HG03196 (cell line): ENCODE measurements at regions not wholly inside any gene's neighbourhood (a gene's known extent, or its start where the extent isn't known, plus 50 kb on each side); places are given as distances from the start of the nearest gene placed in this dataset.
"Not testable (repeated sequence)": the region's sequence is repeated elsewhere in the genome, so short reads cannot be mapped to it uniquely, and the experiment has no call there.

Experiments
- ATAC-seq: cut with Tn5 transposase; IDR thresholded peaks from one replicate; pipeline ENCODE4 v1.9.1; 2021; ENCODE audit not compliant: unreplicated experiment

DNA sequence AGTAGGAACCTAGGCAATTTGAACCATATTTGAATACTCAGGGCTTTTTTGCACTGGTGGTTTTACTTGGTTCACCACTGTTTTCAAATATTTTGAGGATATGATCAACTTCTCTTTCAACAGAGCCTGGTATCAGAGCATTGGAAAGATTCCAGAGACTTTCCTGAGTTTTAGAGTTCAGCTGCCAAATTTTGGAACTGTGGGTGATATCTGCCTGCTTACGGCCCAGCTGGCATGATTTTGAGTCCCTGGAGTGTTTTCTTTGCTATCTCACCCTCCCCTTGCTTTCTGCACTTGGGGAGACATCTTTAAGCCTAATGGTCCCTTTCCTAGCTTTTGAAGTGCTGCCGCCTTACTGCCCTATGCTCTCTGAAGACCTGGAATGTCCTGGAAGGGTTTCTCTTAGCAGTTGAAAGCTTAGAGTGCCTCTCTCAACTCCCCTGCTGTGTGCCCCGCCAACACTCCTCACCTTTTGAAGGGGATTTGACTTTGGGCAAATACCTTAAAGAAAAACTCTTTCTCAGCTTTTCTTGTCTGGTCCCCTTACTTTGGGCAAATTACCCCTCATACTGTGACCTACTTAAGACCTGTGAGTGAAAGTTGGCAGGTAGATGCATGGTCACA, 539.1 kb downstream of the MFSD1 start:
- no peak for ATAC-seq

DNA sequence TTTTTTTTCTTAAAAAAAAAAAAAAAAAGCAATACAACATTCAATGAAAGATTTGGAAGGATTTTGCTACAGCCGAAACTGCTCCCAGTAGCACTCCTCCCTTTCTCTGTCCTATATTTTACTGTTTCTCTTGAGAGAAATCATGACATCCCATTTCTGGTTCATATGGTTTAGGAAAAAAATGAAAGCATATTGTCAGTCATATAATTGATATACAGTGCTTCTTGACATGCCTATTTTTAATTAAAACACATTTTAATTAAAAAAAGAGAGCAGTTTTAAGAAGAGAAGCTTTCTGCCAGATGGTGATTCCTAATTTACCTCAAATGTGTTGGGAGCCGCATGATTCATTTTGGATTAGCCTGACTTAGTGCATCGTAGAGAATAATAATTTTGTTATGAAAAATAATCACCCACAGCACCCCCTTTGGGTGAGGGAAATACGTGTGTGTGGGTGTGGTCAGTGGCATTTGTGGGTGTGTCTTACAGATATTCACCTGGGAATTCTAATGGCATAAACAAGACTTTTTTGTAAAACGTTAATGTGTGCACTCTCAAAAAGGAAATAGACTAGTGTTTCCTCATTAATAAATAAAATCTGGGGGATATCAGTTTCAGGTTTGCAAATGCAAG, 544.5 kb downstream of the MFSD1 start:
- ATAC-seq, result no peak

DNA sequence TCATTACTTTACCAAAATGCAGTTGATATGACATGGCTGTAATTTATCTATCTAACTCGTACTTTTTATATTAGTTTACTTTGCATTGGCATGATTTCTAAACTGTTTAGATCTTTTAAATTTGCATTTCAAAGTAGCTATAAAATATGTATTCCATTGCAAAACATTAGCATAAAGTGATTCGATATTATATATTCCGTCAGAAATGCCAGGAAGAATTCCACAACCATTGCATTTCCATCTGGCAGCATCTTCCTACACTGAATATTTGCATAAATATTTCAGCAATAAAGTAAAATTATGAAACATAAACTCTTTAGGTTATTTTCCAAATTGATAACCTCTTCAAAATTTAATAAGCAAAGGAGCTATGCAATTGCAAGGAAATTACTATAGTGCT, 546.6 kb downstream of the MFSD1 start:
- ATAC-seq, result no peak

DNA sequence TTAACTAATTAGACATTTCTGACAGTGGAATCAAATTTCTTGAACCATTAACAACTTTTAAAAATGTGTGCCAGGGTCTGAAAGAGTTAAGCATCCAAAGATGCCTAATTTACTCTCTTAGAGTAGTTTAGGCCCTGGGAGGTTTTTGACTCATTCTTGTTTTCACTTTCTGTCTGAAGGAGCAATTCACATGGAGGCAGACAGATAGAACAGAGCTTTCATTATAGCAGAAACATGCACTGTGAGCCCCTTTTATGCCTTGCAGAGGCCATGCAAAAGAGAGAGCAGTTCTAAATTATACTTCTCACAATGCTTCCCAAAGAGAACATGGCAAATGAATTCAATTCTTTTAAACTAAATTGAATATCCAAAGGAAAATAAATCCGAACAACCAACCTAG, 554.8 kb downstream of the MFSD1 start:
- ATAC-seq, result no peak

DNA sequence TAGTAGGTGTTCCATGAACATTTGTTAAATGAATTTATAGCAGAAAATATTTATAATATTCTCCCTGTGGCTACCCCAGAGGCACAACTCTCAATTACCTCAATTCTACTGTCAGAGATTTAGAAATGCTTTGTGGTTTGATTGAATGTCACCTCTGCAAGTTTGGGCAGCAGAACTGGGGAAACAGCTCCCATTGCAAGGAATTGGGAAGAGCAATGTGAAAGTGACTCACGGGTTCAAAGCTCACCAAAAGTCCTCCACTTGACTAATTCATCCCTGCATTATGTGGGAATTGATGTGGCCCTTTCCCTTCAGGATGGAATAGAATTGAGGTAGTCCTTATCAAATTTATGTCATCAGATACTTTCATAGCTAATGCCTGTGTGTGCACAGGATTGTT, 562.7 kb downstream of the MFSD1 start:
- no peak for ATAC-seq

DNA sequence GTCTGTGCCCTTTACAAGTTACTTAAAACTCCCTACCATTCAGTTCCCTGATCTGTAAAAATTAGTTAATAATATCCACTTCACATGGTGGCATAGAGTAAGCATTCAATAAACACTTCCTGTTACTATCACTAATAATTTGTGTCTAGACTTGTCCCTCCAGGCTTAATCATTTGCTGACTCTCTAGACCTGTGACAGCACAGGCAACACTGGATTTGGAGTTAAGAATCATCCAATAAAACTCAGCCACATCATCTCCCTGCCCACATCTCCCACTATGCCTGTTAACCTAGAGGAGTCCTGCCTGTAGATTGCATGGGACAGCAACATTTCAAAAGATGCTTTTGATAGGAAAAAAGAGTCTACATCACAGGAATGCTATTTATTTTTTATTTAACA, 564.6 kb downstream of the MFSD1 start:
- ATAC-seq, result no peak

DNA sequence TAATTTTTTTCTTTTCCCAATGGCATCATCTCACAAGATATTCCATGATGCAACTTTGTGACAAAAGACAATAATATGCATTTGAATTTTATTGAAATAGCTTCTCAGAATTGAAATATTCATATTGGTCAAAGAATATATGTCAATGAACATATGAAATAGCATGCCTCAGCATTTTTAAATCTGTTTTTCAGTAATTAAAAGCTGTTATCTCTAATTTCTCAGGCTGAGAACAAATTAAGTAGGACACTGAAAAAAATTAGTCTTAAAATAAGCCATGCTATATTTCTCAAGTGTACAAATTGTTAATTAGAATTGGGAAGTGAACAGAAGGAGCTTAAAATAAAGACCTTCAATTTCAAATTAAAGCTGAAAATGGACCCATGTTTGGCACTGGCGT, 570.1 kb downstream of the MFSD1 start:
- no peak for ATAC-seq

DNA sequence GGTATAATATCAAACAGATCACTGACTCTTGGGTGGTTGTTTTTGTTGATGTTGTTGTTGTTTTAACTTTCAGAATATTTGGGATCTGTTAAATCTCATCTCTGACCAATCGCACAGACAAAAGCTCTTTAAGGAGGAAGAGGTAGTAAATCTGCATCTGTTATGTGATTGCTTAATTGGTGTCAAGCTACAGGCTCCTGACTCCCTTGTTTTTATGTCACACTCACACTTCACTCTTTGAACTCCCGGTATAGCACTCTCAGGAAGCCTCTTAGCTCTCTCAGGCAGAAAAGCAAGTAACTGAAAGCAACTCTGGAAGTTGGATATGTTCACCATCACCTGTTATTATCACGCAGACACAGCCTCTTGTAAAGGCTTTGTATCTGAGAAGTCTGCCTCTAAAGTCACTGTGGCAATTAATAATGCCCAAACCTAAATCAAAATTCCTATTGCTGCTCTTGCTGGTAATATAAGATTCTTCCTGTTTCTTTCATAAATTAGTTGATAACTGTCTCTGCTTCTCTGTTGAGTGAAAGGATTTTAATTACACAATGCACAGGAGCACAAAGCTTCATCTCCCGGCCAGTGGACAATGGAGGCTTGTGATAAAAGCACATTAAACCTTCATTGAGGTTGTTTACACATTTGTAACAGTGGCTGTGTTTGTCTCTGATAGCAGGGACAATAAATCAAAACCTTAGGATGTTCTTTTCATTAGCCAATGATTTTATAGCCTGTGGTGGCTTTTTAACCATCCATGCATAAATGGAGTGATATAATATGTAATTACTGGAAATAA, 576.7 kb downstream of the MFSD1 start:
- no peak for ATAC-seq

DNA sequence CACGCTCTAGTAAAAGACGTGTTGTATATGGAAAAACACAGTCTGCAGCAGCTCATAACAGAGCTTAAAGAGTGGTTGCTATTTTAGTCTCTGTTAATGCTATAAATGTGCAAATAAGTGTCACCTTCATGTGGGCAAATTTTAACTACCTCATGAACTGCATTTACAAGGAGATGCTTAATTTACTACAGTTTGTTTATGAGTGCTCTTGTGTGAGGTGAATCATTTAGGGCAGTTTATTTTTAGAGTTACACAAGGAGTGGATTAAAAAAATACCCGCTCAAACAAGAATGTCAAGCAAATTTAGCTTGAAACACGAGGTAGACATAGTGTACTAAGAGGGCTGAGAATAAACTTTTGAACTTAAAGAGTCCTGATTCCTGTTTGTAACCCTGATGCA, 579.0 kb downstream of the MFSD1 start:
- ATAC-seq, result no peak

DNA sequence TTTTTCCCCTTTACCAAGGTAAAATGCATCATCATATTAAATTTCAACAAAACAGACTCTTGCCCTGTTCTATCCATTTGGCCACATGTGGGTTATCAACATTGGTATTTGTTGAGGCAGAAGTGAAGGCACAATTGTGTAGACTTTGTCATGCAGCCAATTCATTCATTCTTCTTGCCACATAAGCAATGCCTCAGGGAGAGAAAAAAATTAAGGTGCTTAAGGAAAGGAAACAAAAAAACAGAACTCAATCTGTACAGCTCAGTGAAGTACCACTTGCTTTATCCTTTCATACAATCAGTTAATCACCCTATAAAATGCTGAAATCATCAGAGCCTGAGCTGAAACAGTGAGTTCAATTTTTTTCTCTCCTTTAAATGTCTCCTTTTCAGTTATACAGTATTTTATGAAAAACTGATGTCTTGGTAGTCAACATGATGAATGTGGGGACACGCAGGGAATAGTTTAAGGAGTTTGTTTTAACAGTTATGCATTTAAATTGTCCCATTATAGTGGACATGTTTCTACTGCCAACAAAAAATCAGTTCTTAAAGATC, 588.9 kb downstream of the MFSD1 start:
- ATAC-seq, result no peak

DNA sequence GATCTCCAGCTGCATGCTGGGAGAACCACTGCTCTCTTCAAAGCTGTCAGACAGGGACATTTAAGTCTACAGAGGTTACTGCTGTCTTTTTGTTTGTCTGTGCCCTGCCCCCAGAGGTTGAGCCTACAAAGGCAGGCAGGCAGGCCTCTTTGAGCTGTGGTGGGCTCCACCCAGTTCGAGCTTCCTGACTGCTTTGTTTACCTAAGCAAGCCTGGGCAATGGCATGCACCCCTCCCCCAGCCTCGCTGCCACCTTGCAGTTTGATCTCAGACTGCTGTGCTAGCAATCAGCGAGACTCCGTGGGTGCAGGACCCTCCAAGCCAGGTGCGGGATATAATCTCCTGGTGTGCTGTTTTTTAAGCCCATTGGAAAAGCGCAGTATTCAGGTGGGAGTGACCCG, 591.0 kb upstream of the IL12A start:
- not testable (repeated sequence) for ATAC-seq

DNA sequence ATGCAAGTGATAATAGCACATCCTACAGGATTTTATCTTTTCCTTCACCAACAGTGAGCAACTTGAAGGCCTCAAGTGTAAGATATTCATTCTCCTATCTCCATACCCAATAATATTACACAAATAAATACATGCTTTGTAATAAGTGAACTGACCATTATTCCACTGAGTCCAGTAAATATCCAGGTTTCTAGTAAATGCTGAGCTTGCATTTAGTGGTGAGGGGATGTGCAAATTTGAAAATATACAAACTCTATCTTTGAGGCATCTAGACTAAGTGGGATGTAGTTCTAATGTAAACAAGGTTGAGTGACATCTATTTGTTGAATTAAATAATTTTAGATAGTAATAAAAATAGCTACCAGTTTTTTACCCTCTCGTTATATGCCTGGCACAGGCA, 587.6 kb upstream of the IL12A start:
- ATAC-seq, result no peak

DNA sequence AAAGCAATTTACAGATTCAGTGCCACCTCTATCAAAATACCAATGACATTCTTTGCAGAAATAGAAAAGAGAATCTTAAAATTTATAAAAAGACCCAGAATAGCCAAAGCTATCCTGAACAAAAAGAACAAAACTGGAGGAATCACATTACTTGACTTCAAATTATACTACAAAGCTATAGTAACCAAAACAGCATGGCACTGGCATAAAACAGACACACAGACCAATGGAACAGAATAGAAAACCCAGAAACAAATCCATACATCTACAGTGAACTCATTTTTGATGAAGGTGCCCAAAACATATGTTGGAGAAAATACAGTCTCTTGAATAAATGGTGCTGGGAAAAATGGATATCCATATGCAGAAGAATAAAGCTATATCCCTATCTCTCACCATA, 578.9 kb upstream of the IL12A start:
- not testable (repeated sequence) for ATAC-seq

DNA sequence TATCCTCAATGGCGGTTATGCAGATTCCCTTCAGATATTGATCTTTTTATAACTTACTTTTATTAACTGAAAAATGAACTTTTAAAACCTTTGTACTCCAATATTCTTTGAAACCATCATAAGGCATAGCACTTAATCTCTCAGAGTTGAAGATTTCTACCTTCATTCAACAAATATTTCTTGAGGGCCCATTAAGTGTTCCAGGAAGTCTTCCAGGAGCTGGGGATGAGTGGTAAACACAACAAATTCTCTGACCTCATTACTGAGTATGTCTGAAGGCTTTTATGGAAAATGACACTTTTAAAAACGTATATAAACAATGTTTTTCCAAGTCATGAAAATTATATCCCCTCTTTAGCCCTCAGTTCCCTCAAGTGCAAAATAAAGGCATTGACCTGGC, 575.3 kb upstream of the IL12A start:
- no peak for ATAC-seq

DNA sequence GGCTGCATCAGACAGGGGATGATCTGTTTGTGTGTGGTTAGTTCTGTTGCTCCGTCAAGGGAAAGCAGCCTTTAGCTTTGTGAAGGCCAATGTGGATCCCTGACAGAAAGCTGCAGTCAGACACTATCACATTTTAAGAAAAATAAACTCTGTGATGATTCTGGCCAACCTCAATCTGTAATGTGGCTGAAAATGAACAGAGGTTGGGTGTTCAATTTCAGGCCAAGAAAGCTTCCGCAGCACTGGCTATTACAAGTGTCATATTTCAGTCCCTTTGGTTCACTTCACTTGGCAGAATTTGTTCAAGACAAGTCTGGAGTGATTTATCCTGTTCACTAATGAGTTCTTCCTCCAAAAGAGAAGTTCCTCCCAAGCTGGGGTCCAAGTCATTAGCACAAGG, 571.8 kb upstream of the IL12A start:
- no peak for ATAC-seq

DNA sequence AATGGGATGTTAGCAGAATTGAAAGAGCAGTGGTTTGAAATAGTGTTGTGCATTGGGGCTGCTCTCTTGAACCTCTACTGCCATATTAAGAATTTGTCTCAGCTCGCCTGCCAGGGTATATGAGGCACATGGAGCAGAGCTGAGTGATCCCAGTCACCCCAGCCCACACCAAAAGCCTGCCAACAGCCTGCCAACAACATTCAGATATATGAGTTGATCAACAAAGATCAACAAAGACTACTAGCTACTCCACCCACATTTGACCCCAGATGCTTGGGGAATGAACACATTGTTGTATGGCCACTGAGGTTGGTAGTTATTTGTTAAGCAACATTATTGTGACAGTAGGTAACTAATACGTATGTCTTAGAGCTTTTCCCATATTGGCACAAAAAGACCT, 570.9 kb upstream of the IL12A start:
- ATAC-seq, result no peak

DNA sequence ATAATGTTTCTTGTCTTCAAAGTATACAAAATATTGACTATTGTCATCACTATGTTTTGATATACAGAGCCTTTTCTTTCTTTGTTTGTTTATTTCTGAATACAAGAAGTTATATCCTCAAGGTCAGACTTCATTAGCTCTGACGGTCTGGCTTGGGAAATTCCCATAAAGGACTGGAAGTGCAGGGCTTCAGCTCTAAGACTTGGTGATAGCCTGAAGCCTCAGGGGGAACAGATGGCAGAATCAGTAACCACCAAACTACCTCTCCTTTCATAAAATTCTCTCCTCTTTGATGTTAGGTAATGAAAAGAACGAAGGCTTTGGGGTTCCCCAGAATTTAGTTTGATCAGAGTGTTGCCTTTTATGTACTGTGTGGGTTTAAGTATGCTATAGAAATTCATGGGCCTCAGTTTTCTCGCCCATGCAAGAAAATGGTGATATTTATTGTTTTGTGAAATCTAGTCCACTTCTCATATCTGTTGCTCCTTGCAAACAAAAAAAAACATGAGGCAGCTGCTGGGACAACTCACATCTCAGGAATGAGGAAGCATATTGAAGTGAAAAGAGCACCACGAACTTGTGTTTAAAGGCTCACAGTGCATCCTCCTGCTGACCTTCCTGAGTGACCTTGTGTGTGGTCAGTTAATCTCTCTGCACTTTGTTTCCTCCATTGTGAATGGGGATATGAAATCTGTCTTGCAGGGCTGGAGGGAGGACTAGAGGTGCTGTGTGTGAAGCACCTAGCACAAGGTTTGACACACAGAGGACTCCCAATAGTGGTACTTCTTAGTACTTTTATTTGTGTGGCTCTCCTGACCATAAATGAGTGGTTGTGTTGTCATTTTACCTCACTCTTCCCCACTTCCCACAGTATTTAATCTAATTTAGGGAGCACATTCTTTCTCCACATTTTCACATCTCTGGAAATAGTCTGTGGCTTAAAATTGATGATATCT, 569.8 kb upstream of the IL12A start:
- no peak for ATAC-seq

DNA sequence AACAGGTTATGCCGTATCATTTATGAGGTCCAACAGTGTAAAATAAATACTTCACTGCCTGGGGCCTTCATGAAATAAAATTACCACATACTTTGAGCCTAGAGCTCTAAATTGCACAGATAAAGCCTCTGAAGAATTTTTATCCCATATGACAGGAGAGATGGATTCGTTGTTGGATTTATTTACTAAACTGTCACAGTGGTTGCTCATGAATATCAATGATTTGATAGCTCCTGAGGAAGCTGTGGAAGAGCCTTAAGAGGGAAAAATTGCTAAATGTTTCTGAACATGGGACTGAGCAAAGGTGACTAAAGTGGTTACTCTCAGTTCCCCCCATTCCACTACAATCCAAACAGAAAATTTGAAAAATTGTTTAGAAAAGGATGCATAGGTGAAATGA, 558.9 kb upstream of the IL12A start:
- no peak for ATAC-seq

DNA sequence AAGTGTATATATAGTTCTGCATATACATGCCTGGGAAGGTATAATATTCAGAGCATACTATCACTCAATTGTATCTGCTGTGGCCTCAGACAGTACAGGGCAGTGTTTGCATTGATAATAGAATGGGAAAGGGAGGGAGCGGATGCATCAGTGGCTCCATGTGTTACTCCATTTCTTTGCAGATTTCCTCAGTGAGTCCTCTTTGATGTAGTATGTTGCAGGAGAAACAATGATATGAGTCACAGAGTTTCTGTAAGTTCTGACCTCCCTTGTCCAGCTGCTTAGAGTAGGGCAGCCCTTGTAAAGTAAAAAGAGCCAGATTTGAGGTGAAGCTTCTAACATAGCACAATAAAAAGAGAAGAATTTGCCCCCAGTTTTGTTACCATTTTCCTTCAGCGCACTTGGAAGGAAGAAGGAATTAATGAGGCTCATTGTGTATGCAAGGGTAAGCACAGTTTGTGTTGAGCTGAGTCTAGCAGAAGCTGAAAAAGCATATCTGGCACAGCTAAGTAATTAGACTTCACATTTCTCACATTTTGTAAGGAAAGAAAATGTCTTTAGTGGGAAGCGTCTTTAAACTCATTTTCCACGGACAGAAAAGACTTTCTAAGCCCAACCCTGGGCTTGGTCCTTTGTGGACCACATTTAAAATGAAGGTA, 555.8 kb upstream of the IL12A start:
- no peak for ATAC-seq

DNA sequence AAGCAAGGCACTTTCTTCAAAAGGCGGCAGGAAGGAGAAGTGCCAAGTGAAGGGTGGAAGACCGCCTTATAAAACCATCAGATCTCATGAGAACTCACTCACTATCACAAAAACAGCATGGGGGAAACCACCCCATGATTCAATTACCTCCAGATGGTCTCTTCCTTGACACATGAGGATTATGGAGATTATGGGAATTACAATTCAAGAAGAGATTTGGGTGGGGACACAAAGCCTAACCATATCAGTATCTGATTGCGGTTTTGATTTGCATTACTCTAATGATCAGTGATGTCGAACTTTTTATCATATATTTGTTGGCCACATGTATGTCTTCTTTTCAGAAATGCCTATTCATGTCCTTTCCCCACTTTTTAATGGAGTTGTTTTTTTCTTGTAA, 549.3 kb upstream of the IL12A start:
- ATAC-seq, result no peak
